ENCODE measurements at regions not wholly inside any gene's neighbourhood (a gene's known extent, or its start where the extent isn't known, plus 50 kb on each side); places are given as distances from the start of the nearest gene placed in this dataset.
A peak's percentile ranks its signal among the peaks of the same experiment; 100 is the strongest.

DNA sequence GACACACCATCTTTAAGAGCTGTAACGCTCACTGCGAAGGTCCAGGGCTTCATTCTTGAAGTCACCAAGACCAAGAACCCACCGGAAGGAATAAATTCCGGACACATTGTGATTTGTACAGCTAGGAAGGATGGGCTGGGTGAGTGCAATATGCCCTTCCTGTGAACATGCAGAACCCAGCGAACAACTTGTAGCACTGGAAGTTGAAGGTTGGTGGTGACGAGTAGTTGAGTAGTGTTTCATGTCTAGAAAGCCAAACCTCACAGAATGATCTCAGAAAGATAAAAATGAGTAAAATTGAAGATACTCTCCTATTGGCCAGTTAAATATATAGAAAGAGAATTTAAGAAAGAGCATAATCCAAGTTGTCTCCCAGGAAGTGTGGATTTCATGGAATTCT is 462.2 kb upstream of the CFAP20DC start:
- Histone ChIP-seq H2BK12ac (ENCODE audit: low read length) (no peak overlapping the region), H3K79me1 (ENCODE audit: low read depth, low read length) (no peaks in the 10 kb centered on the region), H2AFZ (ENCODE audit: low read length) (no peak overlapping the region), H2BK5ac (ENCODE audit: low read length) (no peak overlapping the region), H2BK120ac (ENCODE audit: low read depth, low read length) (no peak overlapping the region), H3K23ac (ENCODE audit: low read depth, low read length, poor library complexity) (no peak overlapping the region), H3K4ac (ENCODE audit: low read length) (no peak overlapping the region), H3K36me3 (replicated peaks in 1 of 2; ENCODE audit: control insufficient read depth in 2 of 2, insufficient read depth in 2 of 2, low read length in 2 of 2) (no peaks in the 10 kb centered on the region), H3K27ac (replicated peaks; ENCODE audit: low read length) (no peak overlapping the region), H3K27me3 (ENCODE audit: control insufficient read depth in 3 of 3, insufficient read depth in 3 of 3, low read depth in 1 of 3, low read length in 3 of 3) (no peaks in the 10 kb centered on the region), H3K4me3 (ENCODE audit: low read length in 2 of 2) (no peak overlapping the region), H3K4me1 (ENCODE audit: control insufficient read depth in 2 of 2, insufficient read depth in 1 of 2, low read depth in 1 of 2, low read length in 2 of 2) (peaks cover 1 to 4% of the 10 kb centered on the region in 2 donors), H3K14ac (ENCODE audit: low read length) (no peak overlapping the region), H4K8ac (ENCODE audit: low read depth, low read length) (no peak overlapping the region), H3K18ac (ENCODE audit: low read length) (no peak overlapping the region), H2BK15ac (ENCODE audit: low read length) (no peak overlapping the region), H2AK5ac (ENCODE audit: low read depth, low read length) (no peak overlapping the region), H3K9ac (ENCODE audit: low read depth, low read length, poor library complexity) (no peak overlapping the region), H4K91ac (ENCODE audit: low read depth, low read length, poor library complexity) (no peak overlapping the region), H3K4me2 (ENCODE audit: insufficient read depth, low read length, poor library complexity, severe bottlenecking) (no peak overlapping the region), H3K9me3 (replicated peaks in 1 of 2; ENCODE audit: control insufficient read depth in 2 of 2, insufficient read depth in 1 of 2, low read depth in 1 of 2, low read length in 2 of 2) (no peaks in the 10 kb centered on the region)
- no peak for DNase-seq (ENCODE audit: low spot score)
- no CpG with 5 or more reads among the region's 6 CpGs for WGBS, 2 donors (ENCODE audit: extremely low coverage in 2 of 2, insufficient read length in 2 of 2, insufficient replicate concordance in 1 of 2)

- Histone ChIP-seq H2BK12ac (ENCODE audit: low read length) (no peak overlapping the region), H3K14ac (ENCODE audit: low read length) (no peak overlapping the region), H3K79me1 (ENCODE audit: low read depth, low read length) (no peaks in the 10 kb centered on the region), H2AFZ (ENCODE audit: low read length) (no peak overlapping the region), H2BK15ac (ENCODE audit: low read length) (no peak overlapping the region), H3K23ac (ENCODE audit: low read depth, low read length, poor library complexity) (no peak overlapping the region), H3K4ac (ENCODE audit: low read length) (no peak overlapping the region), H2BK120ac (ENCODE audit: low read depth, low read length) (no peak overlapping the region), H3K18ac (ENCODE audit: low read length) (no peak overlapping the region), H3K27me3 (ENCODE audit: control insufficient read depth in 3 of 3, insufficient read depth in 3 of 3, low read depth in 1 of 3, low read length in 3 of 3) (no peaks in the 10 kb centered on the region), H3K9me3 (replicated peaks in 1 of 2; ENCODE audit: control insufficient read depth in 2 of 2, insufficient read depth in 1 of 2, low read depth in 1 of 2, low read length in 2 of 2) (no peaks in the 10 kb centered on the region), H3K4me1 (ENCODE audit: control insufficient read depth in 2 of 2, insufficient read depth in 1 of 2, low read depth in 1 of 2, low read length in 2 of 2) (peaks cover 0 to 4% of the 10 kb centered on the region in 2 donors), H3K27ac (replicated peaks; ENCODE audit: low read length) (no peak overlapping the region), H4K91ac (ENCODE audit: low read depth, low read length, poor library complexity) (no peak overlapping the region), H2BK5ac (ENCODE audit: low read length) (no peak overlapping the region), H4K8ac (ENCODE audit: low read depth, low read length) (no peak overlapping the region), H3K36me3 (replicated peaks in 1 of 2; ENCODE audit: control insufficient read depth in 2 of 2, insufficient read depth in 2 of 2, low read length in 2 of 2) (no peaks in the 10 kb centered on the region), H3K9ac (ENCODE audit: low read depth, low read length, poor library complexity) (no peak overlapping the region), H3K4me3 (ENCODE audit: low read length in 2 of 2) (no peak overlapping the region), H2AK5ac (ENCODE audit: low read depth, low read length) (no peak overlapping the region), H3K4me2 (ENCODE audit: insufficient read depth, low read length, poor library complexity, severe bottlenecking) (no peak overlapping the region)
- DNase-seq (ENCODE audit: low spot score) = no peak
- no CpG with 5 or more reads among the region's 4 CpGs for WGBS, 2 donors (ENCODE audit: extremely low coverage in 2 of 2, insufficient read length in 2 of 2, insufficient replicate concordance in 1 of 2)
These were observed 460.8 kb upstream of the CFAP20DC start for GRCh38 chr3:59510576-59510975.

GRCh38 chr3:59508273-59508672 is 458.4 kb upstream of the CFAP20DC start:
- no peaks in the 10 kb centered on the region for H3K36me3 ChIP-seq (replicated peaks in 1 of 2; ENCODE audit: control insufficient read depth in 2 of 2, insufficient read depth in 2 of 2, low read length in 2 of 2)
- no peak overlapping the region for H3K4ac ChIP-seq (ENCODE audit: low read length)
- no peak overlapping the region for H2BK15ac ChIP-seq (ENCODE audit: low read length)

DNA sequence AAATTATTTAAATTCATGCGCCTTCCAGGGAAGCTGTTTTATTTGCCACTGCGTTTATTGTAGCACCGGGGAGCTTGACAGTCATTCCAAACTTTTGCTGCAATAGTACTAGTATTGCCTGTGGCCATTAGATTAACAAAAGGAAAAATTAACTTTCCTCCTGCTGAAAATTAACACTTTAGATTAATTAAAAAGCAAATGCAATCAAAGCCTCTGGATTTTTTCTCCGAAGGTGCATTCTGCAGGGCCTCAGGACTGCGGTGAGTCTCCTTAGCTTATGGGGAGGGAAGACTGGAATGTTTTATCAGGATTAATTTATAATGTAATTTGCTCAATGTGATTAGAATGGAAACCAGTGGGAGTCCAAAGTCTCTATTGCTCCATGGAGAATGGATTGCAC is 456.4 kb upstream of the CFAP20DC start:
- H3K9ac ChIP-seq (ENCODE audit: low read depth, low read length, poor library complexity) = no peak overlapping the region
- no peak overlapping the region for H3K4me2 ChIP-seq (ENCODE audit: insufficient read depth, low read length, poor library complexity, severe bottlenecking)
- H3K14ac ChIP-seq (ENCODE audit: low read length) = no peak overlapping the region
- WGBS, 2 donors (ENCODE audit: extremely low coverage in 2 of 2, insufficient read length in 2 of 2, insufficient replicate concordance in 1 of 2) = no CpG with 5 or more reads among the region's 5 CpGs
- no peak overlapping the region for H3K27ac ChIP-seq (replicated peaks; ENCODE audit: low read length)
- no peak overlapping the region for H2AK5ac ChIP-seq (ENCODE audit: low read depth, low read length)
- peak overlapping the region; percentile 20 for H2AFZ ChIP-seq (ENCODE audit: low read length)
- H3K4me3 ChIP-seq (ENCODE audit: low read length in 2 of 2) = no peak overlapping the region
- no peak overlapping the region for H4K91ac ChIP-seq (ENCODE audit: low read depth, low read length, poor library complexity)
- H3K4me1 ChIP-seq (ENCODE audit: control insufficient read depth in 2 of 2, insufficient read depth in 1 of 2, low read depth in 1 of 2, low read length in 2 of 2) = peaks cover 0 to 3% of the 10 kb centered on the region in 2 donors
- no peak overlapping the region for H2BK15ac ChIP-seq (ENCODE audit: low read length)
- no peak overlapping the region for H3K4ac ChIP-seq (ENCODE audit: low read length)
- no peaks in the 10 kb centered on the region for H3K36me3 ChIP-seq (replicated peaks in 1 of 2; ENCODE audit: control insufficient read depth in 2 of 2, insufficient read depth in 2 of 2, low read length in 2 of 2)
- no peak overlapping the region for H2BK12ac ChIP-seq (ENCODE audit: low read length)
- H2BK120ac ChIP-seq (ENCODE audit: low read depth, low read length) = no peak overlapping the region
- no peaks in the 10 kb centered on the region for H3K27me3 ChIP-seq (ENCODE audit: control insufficient read depth in 3 of 3, insufficient read depth in 3 of 3, low read depth in 1 of 3, low read length in 3 of 3)
- no peak for DNase-seq (ENCODE audit: low spot score)
- no peaks in the 10 kb centered on the region for H3K79me1 ChIP-seq (ENCODE audit: low read depth, low read length)
- H3K18ac ChIP-seq (ENCODE audit: low read length) = no peak overlapping the region
- no peak overlapping the region for H4K8ac ChIP-seq (ENCODE audit: low read depth, low read length)
- H3K9me3 ChIP-seq (replicated peaks in 1 of 2; ENCODE audit: control insufficient read depth in 2 of 2, insufficient read depth in 1 of 2, low read depth in 1 of 2, low read length in 2 of 2) = no peaks in the 10 kb centered on the region
- H2BK5ac ChIP-seq (ENCODE audit: low read length) = no peak overlapping the region
- no peak overlapping the region for H3K23ac ChIP-seq (ENCODE audit: low read depth, low read length, poor library complexity)

More at GRCh38 chr3:59508273-59508672, 458.4 kb upstream of the CFAP20DC start:
- no peak for DNase-seq (ENCODE audit: low spot score)
- Histone ChIP-seq H2AFZ (ENCODE audit: low read length) (no peak overlapping the region), H4K8ac (ENCODE audit: low read depth, low read length) (no peak overlapping the region), H3K9me3 (replicated peaks in 1 of 2; ENCODE audit: control insufficient read depth in 2 of 2, insufficient read depth in 1 of 2, low read depth in 1 of 2, low read length in 2 of 2) (no peaks in the 10 kb centered on the region), H3K4me1 (ENCODE audit: control insufficient read depth in 2 of 2, insufficient read depth in 1 of 2, low read depth in 1 of 2, low read length in 2 of 2) (peaks cover 0 to 3% of the 10 kb centered on the region in 2 donors), H3K27me3 (ENCODE audit: control insufficient read depth in 3 of 3, insufficient read depth in 3 of 3, low read depth in 1 of 3, low read length in 3 of 3) (no peaks in the 10 kb centered on the region), H2BK120ac (ENCODE audit: low read depth, low read length) (no peak overlapping the region), H3K4me3 (ENCODE audit: low read length in 2 of 2) (no peak overlapping the region), H4K91ac (ENCODE audit: low read depth, low read length, poor library complexity) (no peak overlapping the region), H2BK5ac (ENCODE audit: low read length) (no peak overlapping the region), H2AK5ac (ENCODE audit: low read depth, low read length) (no peak overlapping the region), H3K4me2 (ENCODE audit: insufficient read depth, low read length, poor library complexity, severe bottlenecking) (no peak overlapping the region), H3K23ac (ENCODE audit: low read depth, low read length, poor library complexity) (no peak overlapping the region), H3K14ac (ENCODE audit: low read length) (no peak overlapping the region), H3K18ac (ENCODE audit: low read length) (peak overlapping the region; percentile 32), H3K79me1 (ENCODE audit: low read depth, low read length) (no peaks in the 10 kb centered on the region), H3K27ac (replicated peaks; ENCODE audit: low read length) (no peak overlapping the region), H2BK12ac (ENCODE audit: low read length) (no peak overlapping the region), H3K9ac (ENCODE audit: low read depth, low read length, poor library complexity) (no peak overlapping the region)
- no CpG with 5 or more reads among the region's 10 CpGs for WGBS, 2 donors (ENCODE audit: extremely low coverage in 2 of 2, insufficient read length in 2 of 2, insufficient replicate concordance in 1 of 2)

Measured in neuronal stem cell (in vitro differentiated cells).